ENCODE measurements at regions not wholly inside any gene's neighbourhood (a gene's known extent, or its start where the extent isn't known, plus 50 kb on each side); places are given as distances from the start of the nearest gene placed in this dataset.

GRCh38 chr14:54333511-54333910 is 63.3 kb upstream of the CDKN3 start:
- no peak overlapping the region for H3K27ac ChIP-seq (ENCODE audit: low read depth in 1 of 2, low read length in 2 of 2)
- H3K27me3 ChIP-seq (ENCODE audit: control insufficient read depth in 2 of 2, insufficient read depth in 2 of 2, low read length in 2 of 2): peaks cover 2 to 13% of the 10 kb centered on the region in 2 donors
- H3K4me3 Mint-ChIP-seq: no peak overlapping the region
- no peak overlapping the region for H3K27ac Mint-ChIP-seq
- no peak overlapping the region for H3K9ac ChIP-seq (ENCODE audit: insufficient read depth, low read length, poor library complexity, severe bottlenecking)
- H3K9me3 Mint-ChIP-seq: peaks cover 0 to 2% (median 0%) of the 10 kb centered on the region in 7 donors
- H3K79me2 ChIP-seq (ENCODE audit: insufficient read depth, low read length): no peaks in the 10 kb centered on the region
- 100% methylated on average over 2 of the region's 4 CpGs for WGBS (ENCODE audit: insufficient coverage)
- no peak overlapping the region for H3K4me3 ChIP-seq (replicated peaks in 1 of 3; ENCODE audit: low read depth in 2 of 3, low read length in 3 of 3)
- no peak for TF ChIP-seq CTCF (IDR thresholded peaks at IDR 0.05)
- H3K9me3 ChIP-seq (replicated peaks in 1 of 2; ENCODE audit: control insufficient read depth in 1 of 2, insufficient read depth in 1 of 2, low read length in 2 of 2): no peaks in the 10 kb centered on the region
- H3K36me3 ChIP-seq (replicated peaks in 1 of 2; ENCODE audit: control insufficient read depth in 1 of 2, insufficient read depth in 2 of 2, low read length in 2 of 2): no peaks in the 10 kb centered on the region
- no peak overlapping the region for H2AFZ ChIP-seq (ENCODE audit: insufficient read depth, low read depth, low read length, poor library complexity, severe bottlenecking)
- H3K27me3 Mint-ChIP-seq (ENCODE audit: low read depth in 3 of 3): peaks cover 2 to 17% (median 4%) of the 10 kb centered on the region in 3 donors
- intact Hi-C loops (cut with micrococcal nuclease): no loop called here
- H3K36me3 Mint-ChIP-seq: no peaks in the 10 kb centered on the region
- H3K4me1 ChIP-seq (ENCODE audit: control insufficient read depth in 1 of 2, insufficient read depth in 2 of 2, low read length in 2 of 2): no peaks in the 10 kb centered on the region
- no peak for DNase-seq
- no peaks in the 10 kb centered on the region for H3K4me1 Mint-ChIP-seq
- no peaks in the 10 kb centered on the region for H4K20me1 ChIP-seq (ENCODE audit: insufficient read depth, low read length)
- no peak overlapping the region for H3K4me2 ChIP-seq (replicated peaks; ENCODE audit: extremely low read depth, low read length, poor library complexity, severe bottlenecking)

DNA sequence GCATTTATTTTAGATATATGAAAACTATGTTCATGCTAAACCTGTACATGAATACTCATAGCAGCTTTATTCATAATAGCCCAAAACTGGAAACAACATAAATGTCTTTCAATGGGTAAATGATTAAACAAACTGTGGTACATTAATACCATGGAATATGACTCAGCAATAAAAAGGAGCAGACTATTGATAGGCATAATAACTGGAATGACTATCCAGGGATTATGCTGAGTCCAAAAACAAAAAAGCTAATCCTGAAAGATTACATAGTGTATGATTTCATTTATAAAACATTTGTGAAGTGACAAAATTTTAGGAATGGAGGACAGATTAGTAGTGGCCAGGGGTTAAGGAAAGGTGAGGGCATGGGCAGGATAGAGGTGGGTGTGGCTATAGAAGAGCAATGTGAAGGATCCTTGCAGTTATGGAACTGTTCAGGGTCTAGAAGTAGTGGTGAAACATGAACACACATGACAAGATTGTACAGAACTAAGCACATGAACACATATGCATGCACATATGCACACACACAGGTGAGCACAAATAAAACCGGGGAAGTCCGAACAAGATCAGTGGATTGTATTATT is 61.1 kb upstream of the CDKN3 start:
- Mint-ChIP-seq H3K9me3 (peaks cover 0 to 2% (median 0%) of the 10 kb centered on the region in 7 donors), H3K4me3 (no peak overlapping the region), H3K27me3 (ENCODE audit: low read depth in 3 of 3) (peaks cover 2 to 17% (median 4%) of the 10 kb centered on the region in 3 donors), H3K4me1 (no peaks in the 10 kb centered on the region), H3K27ac (no peak overlapping the region), H3K36me3 (no peaks in the 10 kb centered on the region)
- H3K36me3 ChIP-seq (replicated peaks in 1 of 2; ENCODE audit: control insufficient read depth in 1 of 2, insufficient read depth in 2 of 2, low read length in 2 of 2): no peaks in the 10 kb centered on the region
- H4K20me1 ChIP-seq (ENCODE audit: insufficient read depth, low read length): no peaks in the 10 kb centered on the region
- no peak overlapping the region for H2AFZ ChIP-seq (ENCODE audit: insufficient read depth, low read depth, low read length, poor library complexity, severe bottlenecking)
- no peak for TF ChIP-seq CTCF (IDR thresholded peaks at IDR 0.05)
- no peak overlapping the region for H3K9ac ChIP-seq (ENCODE audit: insufficient read depth, low read length, poor library complexity, severe bottlenecking)
- no peaks in the 10 kb centered on the region for H3K9me3 ChIP-seq (replicated peaks in 1 of 2; ENCODE audit: control insufficient read depth in 1 of 2, insufficient read depth in 1 of 2, low read length in 2 of 2)
- no peaks in the 10 kb centered on the region for H3K79me2 ChIP-seq (ENCODE audit: insufficient read depth, low read length)
- no peak overlapping the region for H3K4me3 ChIP-seq (replicated peaks in 1 of 3; ENCODE audit: low read depth in 2 of 3, low read length in 3 of 3)
- DNase-seq: no peak
- WGBS (ENCODE audit: insufficient coverage): no CpG with 5 or more reads among the region's 2 CpGs
- intact Hi-C loops (cut with micrococcal nuclease): no loop called here
- no peaks in the 10 kb centered on the region for H3K4me1 ChIP-seq (ENCODE audit: control insufficient read depth in 1 of 2, insufficient read depth in 2 of 2, low read length in 2 of 2)
- H3K4me2 ChIP-seq (replicated peaks; ENCODE audit: extremely low read depth, low read length, poor library complexity, severe bottlenecking): no peak overlapping the region
- peaks cover 2 to 12% of the 10 kb centered on the region in 2 donors for H3K27me3 ChIP-seq (ENCODE audit: control insufficient read depth in 2 of 2, insufficient read depth in 2 of 2, low read length in 2 of 2)
- no peak overlapping the region for H3K27ac ChIP-seq (ENCODE audit: low read depth in 1 of 2, low read length in 2 of 2)

Measured in CD14-positive monocyte (primary cell).